Left ventricle myocardium inferior (tissue), 1 donor: ENCODE measurements at regions not wholly inside any gene's neighbourhood (a gene's known extent, or its start where the extent isn't known, plus 50 kb on each side); places are given as distances from the start of the nearest gene placed in this dataset.

ENCODE experiments used
- DNase-seq: peaks from one replicate; pipeline ENCODE4 v3.0.0-alpha.2; 2020
- H3K27ac ChIP-seq: fragments of 200-600 bp; replicated peaks from 2 replicates; pipeline ENCODE4 v1.8.0; 2021
- H3K27me3 ChIP-seq: fragments of 200-600 bp; 2 replicates; pipeline ENCODE4 v1.8.0; 2021; ENCODE audit warnings: low read depth
- H3K36me3 ChIP-seq: fragments of 200-600 bp; 2 replicates; pipeline ENCODE4 v1.8.0; 2021
- H3K4me1 ChIP-seq: fragments of 200-600 bp; 2 replicates; pipeline ENCODE4 v1.8.0; 2021
- H3K4me3 ChIP-seq: fragments of 200-600 bp; 2 replicates; pipeline ENCODE4 v1.8.0; 2021; ENCODE audit warnings: mild to moderate bottlenecking, moderate library complexity
- H3K9me3 ChIP-seq: fragments of 200-600 bp; replicated peaks from 2 replicates; pipeline ENCODE4 v1.8.0; 2021
- intact Hi-C: fragments of 100-400 bp; cut with micrococcal nuclease; formaldehyde crosslinking; loops from one replicate; pipeline ENCODE4 v1.11.0; 2022
- TF ChIP-seq, protein P1 (sequence below): fragments of 200-600 bp; IDR thresholded peaks from 2 replicates; pipeline ENCODE4 v1.8.0; 2021; ENCODE audit warnings: antibody characterized with exemption, mild to moderate bottlenecking, borderline replicate concordance
- donor health status: DM: no; HTN: yes; CAD: no; lungs with severe emphysema.

DNA sequence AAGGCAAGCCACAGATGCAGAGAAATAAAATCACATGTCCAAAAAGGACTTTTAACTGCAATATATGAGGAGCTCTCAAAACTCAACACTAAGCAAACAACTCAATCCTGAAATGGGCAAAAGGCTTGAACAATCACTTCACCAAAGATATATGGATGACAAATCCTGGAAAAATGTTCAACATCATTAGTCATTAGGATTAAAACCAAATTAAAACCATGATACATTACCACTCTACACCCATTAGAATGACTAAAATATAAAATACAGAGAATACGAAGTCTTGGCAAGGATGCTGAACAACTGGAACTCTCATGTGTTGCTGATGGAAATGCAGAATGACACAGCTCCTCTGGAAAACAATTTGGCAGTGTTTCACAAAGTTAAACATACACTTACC is 277.4 kb downstream of the TLE1 start:
- Histone ChIP-seq H3K4me1 (peaks cover 6% of the 10 kb centered on the region), H3K27ac (no peak overlapping the region), H3K9me3 (peaks cover 6% of the 10 kb centered on the region), H3K27me3 (no peaks in the 10 kb centered on the region), H3K4me3 (no peak overlapping the region), H3K36me3 (no peaks in the 10 kb centered on the region)
- DNase-seq, result no peak
- TF ChIP-seq, protein P1, sequence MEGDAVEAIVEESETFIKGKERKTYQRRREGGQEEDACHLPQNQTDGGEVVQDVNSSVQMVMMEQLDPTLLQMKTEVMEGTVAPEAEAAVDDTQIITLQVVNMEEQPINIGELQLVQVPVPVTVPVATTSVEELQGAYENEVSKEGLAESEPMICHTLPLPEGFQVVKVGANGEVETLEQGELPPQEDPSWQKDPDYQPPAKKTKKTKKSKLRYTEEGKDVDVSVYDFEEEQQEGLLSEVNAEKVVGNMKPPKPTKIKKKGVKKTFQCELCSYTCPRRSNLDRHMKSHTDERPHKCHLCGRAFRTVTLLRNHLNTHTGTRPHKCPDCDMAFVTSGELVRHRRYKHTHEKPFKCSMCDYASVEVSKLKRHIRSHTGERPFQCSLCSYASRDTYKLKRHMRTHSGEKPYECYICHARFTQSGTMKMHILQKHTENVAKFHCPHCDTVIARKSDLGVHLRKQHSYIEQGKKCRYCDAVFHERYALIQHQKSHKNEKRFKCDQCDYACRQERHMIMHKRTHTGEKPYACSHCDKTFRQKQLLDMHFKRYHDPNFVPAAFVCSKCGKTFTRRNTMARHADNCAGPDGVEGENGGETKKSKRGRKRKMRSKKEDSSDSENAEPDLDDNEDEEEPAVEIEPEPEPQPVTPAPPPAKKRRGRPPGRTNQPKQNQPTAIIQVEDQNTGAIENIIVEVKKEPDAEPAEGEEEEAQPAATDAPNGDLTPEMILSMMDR, result no peak
- intact Hi-C loops, result no loop called here

DNA sequence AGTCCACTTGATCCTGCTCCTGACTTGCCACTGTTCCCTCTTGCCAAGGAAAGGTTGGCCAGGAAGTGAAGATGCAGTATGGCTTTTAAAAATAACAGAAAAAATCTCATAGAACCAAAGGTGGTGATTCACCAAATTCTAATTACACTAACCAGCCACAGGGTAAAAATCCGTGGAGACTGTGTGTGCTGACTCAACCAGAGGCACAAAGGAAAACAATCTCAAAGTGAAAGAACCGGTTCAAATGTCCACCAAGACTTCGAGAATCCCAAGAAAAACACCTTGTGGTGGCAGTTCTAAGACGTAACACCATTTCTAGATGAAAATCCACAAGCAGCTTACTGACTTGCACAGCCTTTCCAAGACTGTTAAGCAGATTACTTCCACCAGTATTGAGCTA is 279.1 kb downstream of the TLE1 start:
- no peaks in the 10 kb centered on the region for H3K27me3 ChIP-seq
- no peaks in the 10 kb centered on the region for H3K4me1 ChIP-seq
- TF ChIP-seq, protein P1, result no peak
- H3K27ac ChIP-seq, result no peak overlapping the region
- H3K9me3 ChIP-seq, result peaks cover 6% of the 10 kb centered on the region
- no peaks in the 10 kb centered on the region for H3K36me3 ChIP-seq
- no peak overlapping the region for H3K4me3 ChIP-seq
- intact Hi-C loops, result no loop called here
- no peak for DNase-seq

DNA sequence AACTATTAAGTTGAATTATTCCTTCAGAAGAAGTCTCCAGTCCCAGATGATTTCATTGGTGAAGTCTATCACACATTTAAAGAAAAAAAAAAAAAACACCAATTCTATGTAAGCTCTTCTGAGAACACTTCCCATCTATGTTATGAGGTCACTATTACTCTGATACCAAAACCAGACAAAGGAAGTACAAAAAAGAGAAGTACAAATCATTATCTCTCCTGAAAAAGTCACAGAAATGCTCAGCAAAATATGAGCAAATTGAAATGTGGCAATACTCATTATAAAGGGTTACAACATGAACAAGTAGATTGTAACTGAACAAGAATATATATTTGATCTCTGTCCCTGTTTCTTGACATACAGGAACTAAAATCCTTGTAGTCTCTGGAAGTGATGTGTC is 280.4 kb downstream of the TLE1 start:
- TF ChIP-seq, protein P1, result no peak
- intact Hi-C loops, result no loop called here
- peaks cover 6% of the 10 kb centered on the region for H3K9me3 ChIP-seq

DNA sequence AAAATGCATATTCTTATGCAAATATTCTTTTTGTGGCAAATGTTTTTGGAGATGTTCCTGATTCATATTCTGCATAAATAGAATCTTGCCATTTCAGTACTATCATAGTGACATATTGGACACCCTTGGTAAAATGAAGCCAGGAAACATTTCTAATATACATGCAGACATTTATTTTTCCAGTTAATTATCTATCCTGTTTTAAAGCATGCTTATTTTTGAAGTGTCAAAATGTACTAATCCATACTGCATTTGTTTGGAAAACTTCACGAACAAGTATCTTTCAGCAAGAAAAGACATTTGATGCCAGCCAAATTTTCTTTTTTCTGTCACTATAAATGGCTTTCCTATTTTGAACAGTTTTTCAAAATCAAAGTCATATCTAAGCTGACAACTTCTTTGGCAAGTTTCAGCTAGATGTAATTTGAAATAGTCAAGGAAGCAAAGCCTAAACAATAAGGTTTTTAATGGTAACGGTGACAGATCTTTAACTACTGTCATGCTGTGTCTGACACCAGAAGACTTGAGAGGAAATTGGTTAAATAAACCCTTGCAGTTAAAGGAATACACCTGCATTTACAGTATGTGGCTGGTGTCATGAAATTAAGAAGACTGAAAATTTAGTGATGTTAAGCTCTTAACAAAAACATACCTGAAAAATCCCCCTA is 284.3 kb downstream of the TLE1 start:
- Histone ChIP-seq H3K4me1 (no peaks in the 10 kb centered on the region), H3K27ac (no peak overlapping the region), H3K36me3 (no peaks in the 10 kb centered on the region), H3K9me3 (no peaks in the 10 kb centered on the region), H3K4me3 (no peak overlapping the region), H3K27me3 (no peaks in the 10 kb centered on the region)
- intact Hi-C loops, result no loop called here
- DNase-seq, result no peak
- TF ChIP-seq, protein P1, result no peak

More for the DNA sequence above, 280.4 kb downstream of the TLE1 start:
- H3K27ac ChIP-seq, result no peak overlapping the region
- no peaks in the 10 kb centered on the region for H3K36me3 ChIP-seq
- H3K27me3 ChIP-seq, result no peaks in the 10 kb centered on the region
- DNase-seq, result no peak
- no peaks in the 10 kb centered on the region for H3K4me1 ChIP-seq
- H3K4me3 ChIP-seq, result no peak overlapping the region

DNA sequence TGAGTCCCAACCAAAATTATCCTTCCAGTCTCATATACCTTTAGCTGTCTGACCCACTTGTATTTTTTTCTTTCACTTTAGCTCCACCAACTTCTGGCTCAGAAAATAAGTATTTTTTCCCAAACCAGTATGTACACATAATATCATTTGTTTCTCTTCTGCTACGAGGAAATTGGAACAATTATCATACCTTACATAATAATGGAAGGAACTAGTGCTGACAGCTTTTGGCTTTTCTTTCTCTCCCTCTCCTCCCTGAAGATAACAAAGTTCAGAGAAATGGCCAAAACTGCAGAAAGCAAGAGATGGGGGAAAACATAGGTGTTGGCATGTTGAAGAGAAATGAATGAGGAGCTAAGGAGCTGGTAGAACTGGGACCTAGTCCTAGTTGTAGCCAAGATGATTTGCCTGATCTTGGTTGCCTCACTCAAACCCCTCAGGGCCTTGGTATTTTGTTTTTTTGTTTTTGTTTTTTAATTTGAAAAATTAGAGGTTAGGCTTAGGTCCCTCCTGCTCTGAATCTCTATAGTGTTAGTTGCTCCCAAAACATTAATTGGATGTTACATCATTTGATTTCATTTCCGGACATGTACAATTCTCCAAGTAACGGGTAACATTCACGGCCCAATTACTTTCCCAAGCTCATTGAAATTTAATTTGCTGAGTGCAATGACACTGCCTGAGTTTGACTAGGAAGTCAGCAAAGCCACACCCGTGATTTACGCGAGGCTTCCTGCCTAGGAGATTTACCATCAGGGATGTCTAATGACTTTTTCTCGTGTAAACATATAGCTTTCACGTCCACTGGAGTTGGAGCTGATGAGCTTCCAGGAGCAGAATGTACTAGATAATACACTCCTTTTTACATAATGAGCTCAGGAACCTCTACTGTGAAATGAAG is 291.6 kb downstream of the TLE1 start:
- intact Hi-C loops, result no loop called here
- H3K4me1 ChIP-seq, result peaks cover 26% of the 10 kb centered on the region
- H3K9me3 ChIP-seq, result no peaks in the 10 kb centered on the region
- H3K4me3 ChIP-seq, result no peak overlapping the region
- DNase-seq, result no peak
- no peaks in the 10 kb centered on the region for H3K36me3 ChIP-seq
- no peaks in the 10 kb centered on the region for H3K27me3 ChIP-seq
- TF ChIP-seq, protein P1, result no peak
- no peak overlapping the region for H3K27ac ChIP-seq
